ENCODE measurements at regions not wholly inside any gene's neighbourhood (a gene's known extent, or its start where the extent isn't known, plus 50 kb on each side); places are given as distances from the start of the nearest gene placed in this dataset.
"Not testable (repeated sequence)": the region's sequence is repeated elsewhere in the genome, so short reads cannot be mapped to it uniquely, and the experiment has no call there.

DNA sequence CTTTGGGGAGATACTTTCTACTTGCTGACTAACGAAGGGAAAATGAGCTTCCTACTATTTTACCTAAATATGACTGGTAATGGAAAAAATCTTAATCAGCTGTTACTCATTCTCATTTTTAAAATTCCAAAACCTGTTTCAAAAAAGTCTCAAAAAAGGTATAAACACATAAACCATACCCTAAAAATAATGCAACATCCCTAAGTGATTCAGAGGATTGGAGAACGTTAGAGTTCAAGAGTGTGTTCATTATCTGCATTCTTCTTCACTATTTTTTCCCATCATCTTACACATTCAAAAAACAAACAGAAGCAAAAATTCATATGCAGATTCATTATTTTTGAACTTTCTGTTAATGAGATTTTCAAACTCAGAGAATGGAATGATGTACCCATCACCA is 150.4 kb upstream of the GNAI1 start:
- ATAC-seq (ENCODE audit: low read depth in 2 of 2), result no peak
- no peak for DNase-seq
- Mint-ChIP-seq H3K9me3 (peaks cover 2 to 8% (median 3%) of the 10 kb centered on the region in 7 donors), H3K27me3 (no peaks in the 10 kb centered on the region), H3K27ac (no peak overlapping the region), H3K4me1 (no peaks in the 10 kb centered on the region), H3K4me3 (no peak overlapping the region), H3K36me3 (no peaks in the 10 kb centered on the region)
- Histone ChIP-seq H3K27ac (ENCODE audit: insufficient read depth, low read length, poor library complexity, severe bottlenecking) (no peak overlapping the region), H3K4me1 (ENCODE audit: control insufficient read depth, insufficient read depth, low read length, poor library complexity, severe bottlenecking) (no peaks in the 10 kb centered on the region), H3K36me3 (ENCODE audit: control insufficient read depth, insufficient read depth, low read length) (no peaks in the 10 kb centered on the region), H3K27me3 (ENCODE audit: control insufficient read depth, insufficient read depth, low read length) (no peaks in the 10 kb centered on the region), H3K9me3 (ENCODE audit: control insufficient read depth in 2 of 2, low read length in 2 of 2) (no peaks in the 10 kb centered on the region), H3K4me3 (ENCODE audit: low read depth, low read length) (no peak overlapping the region)

GRCh38 chr7:79982141-79982770 is 152.4 kb upstream of the GNAI1 start:
- no peaks in the 10 kb centered on the region for H3K27me3 Mint-ChIP-seq
- Histone ChIP-seq H3K36me3 (ENCODE audit: control insufficient read depth, insufficient read depth, low read length) (no peaks in the 10 kb centered on the region), H3K9me3 (ENCODE audit: control insufficient read depth in 2 of 2, low read length in 2 of 2) (no peaks in the 10 kb centered on the region), H3K27me3 (ENCODE audit: control insufficient read depth, insufficient read depth, low read length) (no peaks in the 10 kb centered on the region), H3K4me1 (ENCODE audit: control insufficient read depth, insufficient read depth, low read length, poor library complexity, severe bottlenecking) (no peaks in the 10 kb centered on the region), H3K27ac (ENCODE audit: insufficient read depth, low read length, poor library complexity, severe bottlenecking) (no peak overlapping the region), H3K4me3 (ENCODE audit: low read depth, low read length) (no peak overlapping the region)
- no peak overlapping the region for H3K4me3 Mint-ChIP-seq
- no peaks in the 10 kb centered on the region for H3K4me1 Mint-ChIP-seq
- H3K27ac Mint-ChIP-seq, result no peak overlapping the region
- DNase-seq (no peak), ATAC-seq (ENCODE audit: low read depth in 2 of 2) (no peak)
- no peaks in the 10 kb centered on the region for H3K36me3 Mint-ChIP-seq
- peaks cover 2 to 8% (median 3%) of the 10 kb centered on the region in 7 donors for H3K9me3 Mint-ChIP-seq

DNA sequence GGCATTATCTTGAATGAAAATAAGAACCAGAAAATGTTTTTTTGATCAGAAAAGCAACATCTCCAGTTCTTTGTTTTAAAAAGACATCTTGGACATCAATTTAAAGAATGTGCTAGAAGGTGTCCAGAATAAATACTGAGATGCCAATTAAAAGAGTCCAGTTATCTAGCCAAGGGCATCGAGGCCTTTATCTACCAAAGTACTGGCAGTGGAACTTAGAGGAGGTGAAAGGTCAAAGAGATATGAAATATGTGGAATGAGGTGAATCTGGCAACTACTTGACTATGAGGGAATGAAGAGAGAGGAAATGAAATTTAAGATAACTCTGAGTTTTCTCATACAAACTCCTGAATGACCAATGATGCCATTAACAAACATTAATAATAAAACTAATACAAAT is 154.3 kb upstream of the GNAI1 start:
- H3K4me1 ChIP-seq (ENCODE audit: control insufficient read depth, insufficient read depth, low read length, poor library complexity, severe bottlenecking), result no peaks in the 10 kb centered on the region
- Mint-ChIP-seq H3K4me3 (no peak overlapping the region), H3K36me3 (no peaks in the 10 kb centered on the region), H3K27me3 (no peaks in the 10 kb centered on the region), H3K9me3 (peaks cover 0 to 17% (median 5%) of the 10 kb centered on the region in 7 donors), H3K4me1 (peaks cover 0 to 9% (median 0%) of the 10 kb centered on the region in 4 donors), H3K27ac (no peak overlapping the region)
- H3K36me3 ChIP-seq (ENCODE audit: control insufficient read depth, insufficient read depth, low read length), result no peaks in the 10 kb centered on the region
- no peaks in the 10 kb centered on the region for H3K9me3 ChIP-seq (ENCODE audit: control insufficient read depth in 2 of 2, low read length in 2 of 2)
- H3K27me3 ChIP-seq (ENCODE audit: control insufficient read depth, insufficient read depth, low read length), result no peaks in the 10 kb centered on the region
- H3K4me3 ChIP-seq (ENCODE audit: low read depth, low read length), result no peak overlapping the region
- DNase-seq, result no peak
- no peak overlapping the region for H3K27ac ChIP-seq (ENCODE audit: insufficient read depth, low read length, poor library complexity, severe bottlenecking)
- no peak for ATAC-seq (ENCODE audit: low read depth in 2 of 2)

GRCh38 chr7:79979437-79979836 is 155.2 kb upstream of the GNAI1 start:
- Histone ChIP-seq H3K27ac (ENCODE audit: insufficient read depth, low read length, poor library complexity, severe bottlenecking) (no peak overlapping the region), H3K36me3 (ENCODE audit: control insufficient read depth, insufficient read depth, low read length) (no peaks in the 10 kb centered on the region), H3K9me3 (ENCODE audit: control insufficient read depth in 2 of 2, low read length in 2 of 2) (no peaks in the 10 kb centered on the region), H3K27me3 (ENCODE audit: control insufficient read depth, insufficient read depth, low read length) (no peaks in the 10 kb centered on the region), H3K4me3 (ENCODE audit: low read depth, low read length) (no peak overlapping the region), H3K4me1 (ENCODE audit: control insufficient read depth, insufficient read depth, low read length, poor library complexity, severe bottlenecking) (no peaks in the 10 kb centered on the region)
- Mint-ChIP-seq H3K9me3 (peaks cover 0 to 18% (median 5%) of the 10 kb centered on the region in 7 donors), H3K4me3 (no peak overlapping the region), H3K27ac (no peak overlapping the region), H3K4me1 (peaks cover 0 to 9% (median 0%) of the 10 kb centered on the region in 4 donors), H3K36me3 (no peaks in the 10 kb centered on the region), H3K27me3 (no peaks in the 10 kb centered on the region)
- ATAC-seq (ENCODE audit: low read depth in 2 of 2) (no peak), DNase-seq (no peak)

- ATAC-seq (ENCODE audit: low read depth in 2 of 2) (no peak), DNase-seq (no peak)
- H3K4me1 Mint-ChIP-seq, result peaks cover 0 to 9% (median 0%) of the 10 kb centered on the region in 4 donors
- H3K9me3 Mint-ChIP-seq, result peaks cover 0 to 16% (median 5%) of the 10 kb centered on the region in 7 donors
- no peak overlapping the region for H3K4me3 Mint-ChIP-seq
- H3K27me3 Mint-ChIP-seq, result no peaks in the 10 kb centered on the region
- Histone ChIP-seq H3K36me3 (ENCODE audit: control insufficient read depth, insufficient read depth, low read length) (no peaks in the 10 kb centered on the region), H3K27ac (ENCODE audit: insufficient read depth, low read length, poor library complexity, severe bottlenecking) (no peak overlapping the region), H3K27me3 (ENCODE audit: control insufficient read depth, insufficient read depth, low read length) (no peaks in the 10 kb centered on the region), H3K9me3 (ENCODE audit: control insufficient read depth in 2 of 2, low read length in 2 of 2) (no peaks in the 10 kb centered on the region), H3K4me3 (ENCODE audit: low read depth, low read length) (no peak overlapping the region), H3K4me1 (ENCODE audit: control insufficient read depth, insufficient read depth, low read length, poor library complexity, severe bottlenecking) (no peaks in the 10 kb centered on the region)
- no peak overlapping the region for H3K27ac Mint-ChIP-seq
- H3K36me3 Mint-ChIP-seq, result no peaks in the 10 kb centered on the region
These were observed 157.2 kb upstream of the GNAI1 start for GRCh38 chr7:79977481-79977880.

DNA sequence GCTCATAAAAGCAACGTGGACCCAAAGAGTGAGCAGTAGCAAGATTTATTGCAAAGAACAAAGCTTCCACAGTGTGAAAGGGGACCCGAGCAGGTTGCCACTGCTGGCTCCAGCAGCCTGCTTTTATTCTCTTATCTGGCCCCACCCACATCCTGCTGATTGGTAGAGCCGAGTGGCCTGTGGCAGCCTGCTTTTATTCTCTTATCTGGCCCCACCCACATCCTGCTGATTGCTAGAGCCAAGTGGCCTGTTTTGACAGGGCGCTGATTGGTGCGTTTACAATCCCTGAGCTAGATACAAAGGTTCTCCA is 158.0 kb upstream of the GNAI1 start:
- peak overlapping the region in 1 of 3 donors; percentile 62 for H3K27ac Mint-ChIP-seq
- H3K36me3 ChIP-seq (ENCODE audit: control insufficient read depth, insufficient read depth, low read length); H3K27me3 Mint-ChIP-seq; H3K4me1 Mint-ChIP-seq; H3K4me1 ChIP-seq (ENCODE audit: control insufficient read depth, insufficient read depth, low read length, poor library complexity, severe bottlenecking); H3K4me3 ChIP-seq (ENCODE audit: low read depth, low read length); H3K27ac ChIP-seq (ENCODE audit: insufficient read depth, low read length, poor library complexity, severe bottlenecking); ATAC-seq (ENCODE audit: low read depth in 2 of 2); H3K27me3 ChIP-seq (ENCODE audit: control insufficient read depth, insufficient read depth, low read length); H3K9me3 ChIP-seq (ENCODE audit: control insufficient read depth in 2 of 2, low read length in 2 of 2); H3K36me3 Mint-ChIP-seq: not testable (repeated sequence)
- peak in 2 of 3 donors; percentile 10 to 19 for DNase-seq
- peaks cover 0 to 16% (median 4%) of the 10 kb centered on the region in 7 donors for H3K9me3 Mint-ChIP-seq
- H3K4me3 Mint-ChIP-seq, result peak overlapping the region in 3 of 4 donors; percentile 39 to 71 (median 70)

DNA sequence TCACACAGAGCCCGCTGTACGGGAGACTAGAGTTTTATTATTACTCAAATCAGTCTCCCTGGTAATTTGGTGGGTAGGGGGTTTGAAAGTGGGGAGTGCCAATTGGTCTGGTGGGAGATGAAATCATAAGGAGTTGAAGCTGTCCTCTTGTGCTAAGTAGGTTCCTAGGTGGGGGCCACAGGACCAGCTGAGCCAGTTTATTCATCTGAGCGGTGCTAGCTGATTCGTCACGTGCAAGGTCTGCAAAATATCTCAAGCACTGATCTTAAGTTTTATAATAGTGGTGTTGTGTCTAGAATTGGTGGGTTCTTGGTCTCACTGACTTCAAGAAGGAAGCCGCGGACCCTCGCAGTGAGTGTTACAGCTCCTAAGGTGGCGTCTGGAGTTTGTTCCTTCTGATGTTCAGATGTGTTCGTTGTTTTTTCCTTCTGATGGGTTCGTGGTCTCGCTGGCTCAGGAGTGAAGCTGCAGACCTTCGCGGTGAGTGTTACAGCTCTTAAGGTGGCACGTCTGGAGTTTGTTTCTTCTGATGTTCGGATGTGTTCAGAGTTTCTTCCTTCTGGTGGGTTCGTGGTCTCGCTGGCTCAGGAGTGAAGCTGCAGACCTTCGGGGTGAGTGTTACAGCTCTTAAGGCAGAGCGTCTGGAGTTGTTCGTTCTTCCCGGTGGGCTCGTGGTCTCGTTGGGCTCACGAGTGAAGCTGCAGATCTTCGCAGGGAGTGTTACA is 158.5 kb upstream of the GNAI1 start:
- H3K9me3 Mint-ChIP-seq, result peaks cover 0 to 16% (median 4%) of the 10 kb centered on the region in 7 donors
- peak in 1 of 3 donors; percentile 12 for DNase-seq
- H3K36me3 Mint-ChIP-seq; H3K4me1 ChIP-seq (ENCODE audit: control insufficient read depth, insufficient read depth, low read length, poor library complexity, severe bottlenecking); H3K36me3 ChIP-seq (ENCODE audit: control insufficient read depth, insufficient read depth, low read length); H3K27me3 Mint-ChIP-seq; H3K27me3 ChIP-seq (ENCODE audit: control insufficient read depth, insufficient read depth, low read length); H3K4me1 Mint-ChIP-seq; H3K27ac ChIP-seq (ENCODE audit: insufficient read depth, low read length, poor library complexity, severe bottlenecking); H3K4me3 ChIP-seq (ENCODE audit: low read depth, low read length); ATAC-seq (ENCODE audit: low read depth in 2 of 2); H3K9me3 ChIP-seq (ENCODE audit: control insufficient read depth in 2 of 2, low read length in 2 of 2): not testable (repeated sequence)
- peak overlapping the region in 1 of 3 donors; percentile 62 for H3K27ac Mint-ChIP-seq
- H3K4me3 Mint-ChIP-seq, result peak overlapping the region in 3 of 4 donors; percentile 39 to 71 (median 70)

- no peaks in the 10 kb centered on the region for H3K9me3 ChIP-seq (ENCODE audit: control insufficient read depth in 2 of 2, low read length in 2 of 2)
- H3K36me3 Mint-ChIP-seq, result no peaks in the 10 kb centered on the region
- H3K27me3 Mint-ChIP-seq, result no peaks in the 10 kb centered on the region
- H3K27ac ChIP-seq (ENCODE audit: insufficient read depth, low read length, poor library complexity, severe bottlenecking), result no peak overlapping the region
- ATAC-seq (ENCODE audit: low read depth in 2 of 2) (no peak), DNase-seq (no peak)
- H3K4me1 ChIP-seq (ENCODE audit: control insufficient read depth, insufficient read depth, low read length, poor library complexity, severe bottlenecking), result no peaks in the 10 kb centered on the region
- peaks cover 0 to 13% (median 6%) of the 10 kb centered on the region in 7 donors for H3K9me3 Mint-ChIP-seq
- no peak overlapping the region for H3K27ac Mint-ChIP-seq
- H3K4me3 ChIP-seq (ENCODE audit: low read depth, low read length), result no peak overlapping the region
- no peak overlapping the region for H3K4me3 Mint-ChIP-seq
- peaks cover 0 to 11% (median 0%) of the 10 kb centered on the region in 4 donors for H3K4me1 Mint-ChIP-seq
- H3K27me3 ChIP-seq (ENCODE audit: control insufficient read depth, insufficient read depth, low read length), result no peaks in the 10 kb centered on the region
- no peaks in the 10 kb centered on the region for H3K36me3 ChIP-seq (ENCODE audit: control insufficient read depth, insufficient read depth, low read length)
These were observed 161.2 kb upstream of the GNAI1 start for GRCh38 chr7:79973455-79973854.
